Body of pancreas (tissue), 4 donors: ENCODE measurements at regions not wholly inside any gene's neighbourhood (a gene's known extent, or its start where the extent isn't known, plus 50 kb on each side); places are given as distances from the start of the nearest gene placed in this dataset.

Experiments used
- POLR2A ChIP-seq, 3 donors: fragments of 450-650 bp; IDR thresholded peaks; one replicate each; pipeline ENCODE4 v1.6.1; 2016; ENCODE audit warnings: antibody characterized with exemption in 3 of 3, mild to moderate bottlenecking in 2 of 3
- TF ChIP-seq, protein P1 (sequence below), 7 experiments: fragments of 450-650 bp in 4 of 7; fragments of 200-600 bp in 3 of 7; sonication (generic) in 3 of 7; IDR thresholded peaks; one replicate each; pipeline ENCODE4 v1.5.1; 2016 to 2019; ENCODE audit warnings: antibody characterized with exemption in 7 of 7

DNA sequence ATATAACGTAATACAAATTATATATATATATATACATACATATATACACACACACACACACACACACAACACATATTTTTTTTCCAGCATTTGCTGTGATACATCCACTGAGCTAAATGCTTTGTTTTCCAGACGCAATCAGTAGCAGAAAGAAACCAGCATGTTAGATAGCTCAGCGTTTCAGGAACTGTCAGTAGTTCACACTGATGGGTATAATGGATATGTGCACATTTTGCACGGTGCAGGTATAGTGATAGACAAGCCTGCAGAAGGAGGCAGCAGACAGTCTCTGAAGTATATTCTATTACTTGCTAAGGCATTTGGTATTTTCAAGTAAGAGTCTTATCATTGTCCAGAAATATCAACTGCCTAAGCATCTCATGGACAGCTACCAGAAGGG lies 741.6 kb upstream of the HS3ST1 start:
- TF ChIP-seq, protein P1, sequence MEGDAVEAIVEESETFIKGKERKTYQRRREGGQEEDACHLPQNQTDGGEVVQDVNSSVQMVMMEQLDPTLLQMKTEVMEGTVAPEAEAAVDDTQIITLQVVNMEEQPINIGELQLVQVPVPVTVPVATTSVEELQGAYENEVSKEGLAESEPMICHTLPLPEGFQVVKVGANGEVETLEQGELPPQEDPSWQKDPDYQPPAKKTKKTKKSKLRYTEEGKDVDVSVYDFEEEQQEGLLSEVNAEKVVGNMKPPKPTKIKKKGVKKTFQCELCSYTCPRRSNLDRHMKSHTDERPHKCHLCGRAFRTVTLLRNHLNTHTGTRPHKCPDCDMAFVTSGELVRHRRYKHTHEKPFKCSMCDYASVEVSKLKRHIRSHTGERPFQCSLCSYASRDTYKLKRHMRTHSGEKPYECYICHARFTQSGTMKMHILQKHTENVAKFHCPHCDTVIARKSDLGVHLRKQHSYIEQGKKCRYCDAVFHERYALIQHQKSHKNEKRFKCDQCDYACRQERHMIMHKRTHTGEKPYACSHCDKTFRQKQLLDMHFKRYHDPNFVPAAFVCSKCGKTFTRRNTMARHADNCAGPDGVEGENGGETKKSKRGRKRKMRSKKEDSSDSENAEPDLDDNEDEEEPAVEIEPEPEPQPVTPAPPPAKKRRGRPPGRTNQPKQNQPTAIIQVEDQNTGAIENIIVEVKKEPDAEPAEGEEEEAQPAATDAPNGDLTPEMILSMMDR (IDR thresholded peaks at IDR 0.05) = no peak
- no peak for TF ChIP-seq POLR2A (IDR thresholded peaks at IDR 0.05)
